ENCODE measurements at regions not wholly inside any gene's neighbourhood (a gene's known extent, or its start where the extent isn't known, plus 50 kb on each side); places are given as distances from the start of the nearest gene placed in this dataset.

- no peaks in the 10 kb centered on the region for H3K36me3 ChIP-seq
- 87 to 100% (median 95%) methylated on average over 1 of the region's 1 CpG for WGBS, 4 donors
- intact Hi-C loops (cut with DNase I), result no loop called here
These were observed 1207.2 kb upstream of the CITED2 start for GRCh38 chr6:140581601-140582000.

DNA sequence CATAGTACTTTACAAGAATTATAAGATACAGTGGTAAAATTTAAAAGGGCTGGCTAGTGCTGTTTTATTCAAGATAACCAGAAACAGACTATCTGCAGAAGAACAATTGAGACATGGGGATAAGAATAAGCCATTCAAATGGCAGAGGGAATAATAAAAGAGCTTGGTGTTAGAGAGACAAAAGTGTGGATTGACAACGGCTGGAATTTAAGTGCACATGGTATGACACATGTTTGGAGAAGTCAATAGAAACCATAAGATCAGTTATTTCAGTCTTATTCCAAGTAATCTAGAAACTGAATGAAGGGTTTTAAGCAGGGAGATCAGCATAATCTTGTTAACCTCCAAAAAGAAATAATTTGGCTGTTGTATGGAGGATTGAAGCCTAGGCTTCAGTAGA, 1205.5 kb upstream of the CITED2 start:
- Histone ChIP-seq H3K27ac (no peak overlapping the region), H3K27me3 (no peaks in the 10 kb centered on the region), H3K9me3 (no peaks in the 10 kb centered on the region), H3K4me1 (no peaks in the 10 kb centered on the region), H3K4me3 (no peak overlapping the region), H3K36me3 (no peaks in the 10 kb centered on the region)
- ATAC-seq (no peak), DNase-seq (no peak)
- intact Hi-C loops (cut with DNase I), result no loop called here
- 59 to 76% (median 69%) methylated on average over 1 of the region's 1 CpG for WGBS, 4 donors
- no peak for TF ChIP-seq CTCF (IDR thresholded peaks at IDR 0.05)
- no peak for TF ChIP-seq POLR2A (IDR thresholded peaks at IDR 0.05)

More at GRCh38 chr6:140581601-140582000, 1207.2 kb upstream of the CITED2 start:
- no peak overlapping the region for H3K27ac ChIP-seq
- ATAC-seq (no peak), DNase-seq (no peak)
- no peak overlapping the region for H3K4me3 ChIP-seq
- H3K9me3 ChIP-seq, result no peaks in the 10 kb centered on the region
- no peak for TF ChIP-seq CTCF (IDR thresholded peaks at IDR 0.05)
- no peak for TF ChIP-seq POLR2A (IDR thresholded peaks at IDR 0.05)
- H3K27me3 ChIP-seq, result no peaks in the 10 kb centered on the region
- H3K4me1 ChIP-seq, result no peaks in the 10 kb centered on the region

GRCh38 chr6:140576004-140576555, 1201.6 kb upstream of the CITED2 start:
- DNase-seq (no peak), ATAC-seq (no peak)
- H3K4me1 ChIP-seq, result peaks cover 0 to 15% (median 5%) of the 10 kb centered on the region in 12 donors
- no peak overlapping the region for H3K27ac ChIP-seq
- intact Hi-C loops (cut with DNase I), result no loop called here
- no peaks in the 10 kb centered on the region for H3K27me3 ChIP-seq
- H3K4me3 ChIP-seq, result no peak overlapping the region
- H3K36me3 ChIP-seq, result no peaks in the 10 kb centered on the region
- H3K9me3 ChIP-seq, result no peaks in the 10 kb centered on the region
- WGBS, 4 donors, result 83 to 90% (median 89%) methylated on average over 7 of the region's 7 CpGs
- TF ChIP-seq POLR2A (IDR thresholded peaks at IDR 0.05), result no peak
- no peak for TF ChIP-seq CTCF (IDR thresholded peaks at IDR 0.05)

- Histone ChIP-seq H3K27me3 (no peaks in the 10 kb centered on the region), H3K27ac (peak overlapping the region in 2 of 12 donors; percentile 3 to 27)
These were observed 1198.4 kb upstream of the CITED2 start for GRCh38 chr6:140572867-140573266.

More at GRCh38 chr6:140572867-140573266, 1198.4 kb upstream of the CITED2 start:
- Histone ChIP-seq H3K36me3 (no peaks in the 10 kb centered on the region), H3K4me3 (no peak overlapping the region), H3K4me1 (peaks cover 0 to 15% (median 5%) of the 10 kb centered on the region in 12 donors), H3K9me3 (no peaks in the 10 kb centered on the region)
- TF ChIP-seq CTCF (IDR thresholded peaks at IDR 0.05) (no peak), POLR2A (IDR thresholded peaks at IDR 0.05) (no peak)
- DNase-seq (no peak), ATAC-seq (no peak)
- intact Hi-C loops (cut with DNase I), result no loop called here

All from heart left ventricle (tissue), 16 donors.